Fibroblast of upper back skin (primary cell): ENCODE measurements at regions not wholly inside any gene's neighbourhood (a gene's known extent, or its start where the extent isn't known, plus 50 kb on each side); places are given as distances from the start of the nearest gene placed in this dataset.
"Not testable (repeated sequence)": the region's sequence is repeated elsewhere in the genome, so short reads cannot be mapped to it uniquely, and the experiment has no call there.

Experiments
- DNase-seq: peaks from one replicate; pipeline ENCODE4 v3.0.0-alpha.2; 2013

GRCh38 chr14:89697281-89698060, 257.1 kb downstream of the EFCAB11 start:
- no peak for DNase-seq

GRCh38 chr14:89695846-89696245, 258.7 kb downstream of the EFCAB11 start:
- DNase-seq = no peak

GRCh38 chr14:89690139-89690538, 264.4 kb downstream of the EFCAB11 start:
- DNase-seq = no peak

DNA sequence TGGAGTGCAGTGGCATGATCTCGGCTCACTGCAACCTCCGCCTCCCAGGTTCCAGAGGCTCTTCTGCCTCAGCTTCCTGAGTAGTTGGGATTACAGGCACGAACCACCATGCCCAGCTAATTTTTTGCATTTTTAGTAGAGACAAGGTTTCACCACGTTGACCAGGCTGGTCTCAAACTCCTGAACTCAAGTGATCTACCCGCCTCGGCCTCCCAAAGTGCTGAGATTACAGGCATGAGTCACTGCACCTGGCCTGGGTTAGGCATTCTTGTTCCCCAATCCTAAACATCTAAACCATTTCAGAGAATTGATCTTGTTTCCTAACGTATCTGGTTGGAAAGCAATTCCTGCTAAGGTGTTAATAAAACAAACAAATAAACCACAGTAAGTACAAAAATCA, 264.8 kb downstream of the EFCAB11 start:
- DNase-seq = not testable (repeated sequence)

DNA sequence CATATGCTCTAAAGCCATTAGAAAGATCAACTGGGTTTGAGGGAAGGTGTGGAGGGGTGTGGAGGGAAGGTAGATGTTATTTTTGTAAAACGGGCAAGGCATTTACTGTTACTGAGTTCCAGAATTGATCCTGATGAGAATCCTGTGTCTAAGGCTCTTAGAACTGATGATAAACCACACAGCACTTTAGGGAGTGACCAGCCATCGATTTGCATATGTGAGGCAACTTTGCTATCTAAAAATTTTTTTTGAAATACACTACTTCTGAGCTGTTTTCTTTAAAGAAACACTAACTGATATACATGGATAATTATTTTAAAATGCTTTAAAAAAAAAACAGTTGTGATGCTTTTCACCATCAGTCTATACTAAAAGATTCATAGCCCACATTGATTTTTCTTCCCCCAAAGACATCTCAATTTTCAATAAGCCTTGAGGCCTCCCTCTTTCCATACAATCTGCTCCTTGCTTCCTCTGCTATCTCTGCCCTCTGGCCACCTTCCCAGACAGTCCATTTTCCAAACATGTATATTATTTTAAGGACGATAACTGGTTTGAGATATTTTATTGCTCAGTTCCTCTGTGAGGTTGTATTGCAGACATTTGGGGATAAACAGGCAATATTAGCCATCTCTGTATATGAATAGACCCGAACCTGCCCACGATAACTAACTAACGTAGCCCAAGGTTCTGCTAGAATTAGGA, 265.9 kb downstream of the EFCAB11 start:
- DNase-seq = no peak

DNA sequence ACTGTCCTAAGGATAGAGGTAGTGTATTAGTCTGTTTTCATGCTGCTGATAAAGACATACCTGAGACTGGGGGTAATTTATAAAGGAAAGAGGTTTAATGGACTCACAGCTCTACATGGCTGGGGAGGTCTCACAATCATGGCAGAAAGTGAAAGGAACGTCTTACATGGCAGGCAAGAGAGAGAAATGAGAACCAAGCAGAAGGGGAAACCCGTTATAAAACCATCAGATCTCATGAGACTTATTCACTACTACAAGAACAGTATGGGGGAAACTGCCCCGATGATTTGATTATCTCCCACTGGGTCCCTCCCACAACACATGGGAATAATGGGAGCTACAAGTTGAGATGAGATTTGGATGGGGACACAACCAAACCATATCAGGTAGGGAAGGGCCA, 267.4 kb downstream of the EFCAB11 start:
- not testable (repeated sequence) for DNase-seq

GRCh38 chr14:89684139-89684538, 267.1 kb upstream of the FOXN3 start:
- no peak for DNase-seq

DNA sequence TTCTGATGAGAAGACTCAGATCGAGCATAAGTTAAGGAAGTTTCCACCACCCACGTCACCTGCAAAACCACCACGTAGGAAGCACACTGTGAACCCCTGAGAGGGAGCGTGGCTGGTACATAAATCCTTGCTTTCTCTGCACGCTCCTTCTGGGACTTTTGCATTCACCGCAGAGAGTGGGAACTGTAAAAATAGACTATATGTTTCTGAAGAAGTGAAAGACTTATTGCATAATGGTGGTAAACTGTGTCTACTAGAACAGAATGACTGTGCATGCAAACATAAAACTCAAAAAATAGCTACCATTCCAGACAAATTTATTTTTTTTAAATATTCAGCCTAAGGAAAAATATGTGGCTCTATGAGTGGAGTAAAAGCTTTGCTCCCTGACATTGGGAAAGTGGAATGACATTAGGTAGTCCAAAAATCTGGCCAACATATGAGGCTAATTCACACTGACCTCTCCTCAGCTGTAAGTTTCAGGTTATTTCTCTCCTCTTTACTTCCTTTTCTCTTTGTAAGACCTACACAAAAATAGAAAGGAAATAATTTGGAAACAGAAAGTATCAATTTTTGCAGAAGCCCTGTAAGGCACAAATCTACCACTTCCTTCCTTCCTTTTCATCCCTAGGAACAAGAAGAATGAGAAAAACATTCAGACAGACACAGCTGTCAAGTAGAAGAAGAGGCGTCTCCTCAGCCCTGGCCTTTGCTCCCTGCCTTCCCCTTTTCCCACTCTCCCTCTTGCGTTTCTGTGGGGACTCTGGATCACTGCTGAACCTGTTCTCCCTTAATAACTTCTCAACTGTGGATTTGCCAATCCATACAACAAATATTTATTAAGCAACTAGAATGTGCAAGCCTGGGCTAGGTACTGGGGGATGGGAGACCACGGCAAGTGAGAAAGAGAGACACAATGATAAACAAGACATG, 264.3 kb upstream of the FOXN3 start:
- DNase-seq = no peak

DNA sequence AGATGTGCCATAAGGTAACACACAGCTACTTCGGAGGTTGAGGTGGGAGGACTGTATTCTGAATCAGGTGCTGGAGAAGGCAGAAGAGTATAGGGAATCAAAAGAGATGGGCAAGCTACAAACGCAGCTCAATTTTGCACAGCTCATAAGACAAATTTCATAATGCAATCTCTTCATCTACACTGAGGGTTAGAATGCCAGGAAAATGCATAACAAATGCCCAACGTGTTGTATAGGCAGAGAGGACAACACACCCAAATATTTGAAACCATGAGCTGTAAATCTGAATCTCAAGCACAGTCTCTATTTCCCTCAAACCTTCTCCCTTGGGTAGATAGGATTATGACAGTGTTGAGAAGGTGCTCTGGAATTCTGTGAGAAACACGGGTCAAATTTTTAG, 263.1 kb upstream of the FOXN3 start:
- no peak for DNase-seq

DNA sequence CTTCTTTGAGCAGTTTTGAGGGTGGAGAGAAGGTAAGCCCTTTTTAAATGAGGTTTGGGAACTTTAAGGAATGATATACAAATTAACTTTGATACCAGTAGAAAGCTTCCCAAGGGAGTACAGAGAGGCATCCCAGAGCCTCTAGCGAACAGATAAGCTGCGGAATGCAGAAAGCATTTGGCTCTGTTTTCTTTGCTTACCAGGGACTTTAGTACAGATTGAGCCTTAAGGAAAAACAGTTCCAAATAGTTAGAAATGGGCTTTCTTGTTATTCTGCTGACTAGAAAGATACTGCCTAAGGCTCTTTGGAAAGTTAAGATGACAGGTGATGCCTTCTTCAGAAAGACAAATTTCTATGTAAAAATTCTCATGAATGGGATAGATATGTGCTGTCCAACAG, 261.7 kb upstream of the FOXN3 start:
- DNase-seq = no peak

- no peak for DNase-seq
Observed at GRCh38 chr14:89675590-89675989, 258.6 kb upstream of the FOXN3 start.

DNA sequence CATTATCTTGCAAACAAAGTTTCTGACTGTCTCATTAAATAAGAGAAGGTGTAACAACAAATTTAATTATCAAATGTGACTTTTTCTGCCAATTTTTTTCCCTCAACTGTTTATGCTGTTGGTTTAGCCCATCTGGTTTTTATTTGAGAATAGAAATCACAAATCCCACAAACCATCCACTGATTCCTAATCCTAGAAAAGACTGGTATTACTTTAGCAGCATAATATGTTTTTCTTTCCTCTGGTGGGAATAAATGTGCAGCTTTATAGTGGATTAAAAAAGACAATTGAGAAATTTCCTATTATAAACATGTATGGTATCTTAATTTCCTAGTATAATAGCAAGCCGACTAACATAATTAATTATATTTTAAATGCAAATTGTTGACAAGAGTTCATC, 257.9 kb upstream of the FOXN3 start:
- peak; percentile 50 for DNase-seq

DNA sequence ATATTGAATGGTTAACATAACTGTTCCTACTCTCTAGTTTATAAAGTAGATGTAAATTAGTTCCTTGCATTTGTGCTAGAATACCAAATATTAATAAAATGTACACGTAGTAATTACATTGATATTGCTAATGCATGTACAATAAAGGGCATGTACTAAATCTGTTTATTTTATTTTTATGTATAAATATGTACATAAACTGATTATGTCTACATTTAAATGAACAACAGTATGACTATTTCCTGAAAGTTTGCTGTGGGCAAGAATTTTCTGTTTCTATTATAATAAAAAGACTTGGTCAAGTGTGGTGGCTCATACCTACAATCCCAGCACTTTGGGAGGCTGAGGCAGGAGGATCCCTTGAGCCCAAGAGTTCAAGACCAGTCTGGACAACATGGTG, 257.2 kb upstream of the FOXN3 start:
- DNase-seq = no peak

DNA sequence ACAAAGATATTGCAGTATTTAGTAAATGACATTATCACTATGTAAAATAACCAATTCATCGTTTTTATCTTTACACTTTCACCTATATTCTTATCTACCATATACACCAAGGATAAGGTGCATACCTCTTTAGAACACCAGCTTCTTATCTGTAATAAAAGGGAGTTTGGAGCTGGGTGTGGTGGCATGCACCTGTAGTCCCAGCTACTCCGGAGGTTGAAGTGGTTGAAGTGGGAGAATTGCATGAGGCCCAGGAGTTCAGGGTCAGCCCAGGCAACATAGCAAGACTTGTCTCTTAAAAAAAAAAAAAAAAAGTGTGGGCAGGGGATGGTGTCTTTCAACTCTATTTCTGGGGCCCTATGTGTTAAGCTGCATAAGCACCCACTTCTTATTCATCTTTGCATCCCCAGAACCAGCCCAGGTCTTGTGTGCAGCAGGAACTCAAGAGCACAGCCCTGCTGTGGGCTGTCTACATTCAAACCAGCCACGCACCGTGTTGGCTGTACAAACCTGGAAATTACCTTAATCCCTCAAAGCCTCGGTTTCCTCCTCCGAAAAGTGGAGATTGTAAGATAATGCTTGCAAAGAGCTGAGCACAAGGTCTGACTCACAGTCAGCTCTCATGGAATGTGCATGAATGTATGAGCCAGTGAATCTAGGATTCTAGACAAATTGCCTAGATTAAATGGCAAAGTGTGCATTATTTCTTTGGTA, 256.6 kb upstream of the FOXN3 start:
- DNase-seq = peak; percentile 61

DNA sequence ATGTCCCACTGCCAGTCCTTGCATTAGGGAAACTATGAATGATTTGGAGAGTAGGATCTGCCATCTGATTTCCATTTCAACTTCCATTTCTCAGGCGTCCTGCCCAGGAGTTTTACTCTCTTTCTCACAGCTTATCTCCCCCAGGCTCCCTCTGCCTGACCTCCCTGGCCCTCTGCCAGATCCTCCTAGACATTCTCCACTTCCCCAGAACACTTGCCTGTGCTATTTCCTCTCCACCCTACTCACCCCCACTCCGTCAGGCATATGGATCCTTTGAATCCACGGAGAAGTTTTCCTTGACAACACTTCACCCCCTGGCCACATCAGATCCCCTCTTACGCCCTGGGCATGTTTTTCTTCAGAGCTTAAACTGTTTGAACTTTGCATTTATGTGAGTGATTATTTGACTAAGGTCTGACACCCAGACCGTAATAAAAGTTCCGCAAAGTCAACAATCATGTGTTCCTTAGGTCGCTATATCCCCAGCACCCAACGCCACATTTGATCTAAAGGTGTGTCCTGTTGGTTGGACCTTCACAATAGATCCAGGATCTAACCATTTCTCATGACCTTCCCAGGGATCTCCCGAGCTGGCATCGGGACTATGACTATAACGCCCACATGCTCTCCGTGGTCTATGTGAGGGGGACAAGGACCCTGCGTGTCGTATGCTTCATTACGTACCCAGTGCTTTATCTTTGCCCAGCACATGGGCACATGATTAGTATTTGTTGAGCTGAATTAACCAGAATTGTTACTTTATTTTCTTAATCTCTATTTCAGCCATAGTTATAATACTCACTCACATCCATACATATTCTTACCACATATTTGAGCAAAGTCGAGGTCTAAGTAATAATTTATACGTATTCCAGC, 255.8 kb upstream of the FOXN3 start:
- peak; percentile 50 for DNase-seq

GRCh38 chr14:89669193-89669592, 252.2 kb upstream of the FOXN3 start:
- DNase-seq = no peak

GRCh38 chr14:89667983-89668382, 250.9 kb upstream of the FOXN3 start:
- peak; percentile 86 for DNase-seq

DNA sequence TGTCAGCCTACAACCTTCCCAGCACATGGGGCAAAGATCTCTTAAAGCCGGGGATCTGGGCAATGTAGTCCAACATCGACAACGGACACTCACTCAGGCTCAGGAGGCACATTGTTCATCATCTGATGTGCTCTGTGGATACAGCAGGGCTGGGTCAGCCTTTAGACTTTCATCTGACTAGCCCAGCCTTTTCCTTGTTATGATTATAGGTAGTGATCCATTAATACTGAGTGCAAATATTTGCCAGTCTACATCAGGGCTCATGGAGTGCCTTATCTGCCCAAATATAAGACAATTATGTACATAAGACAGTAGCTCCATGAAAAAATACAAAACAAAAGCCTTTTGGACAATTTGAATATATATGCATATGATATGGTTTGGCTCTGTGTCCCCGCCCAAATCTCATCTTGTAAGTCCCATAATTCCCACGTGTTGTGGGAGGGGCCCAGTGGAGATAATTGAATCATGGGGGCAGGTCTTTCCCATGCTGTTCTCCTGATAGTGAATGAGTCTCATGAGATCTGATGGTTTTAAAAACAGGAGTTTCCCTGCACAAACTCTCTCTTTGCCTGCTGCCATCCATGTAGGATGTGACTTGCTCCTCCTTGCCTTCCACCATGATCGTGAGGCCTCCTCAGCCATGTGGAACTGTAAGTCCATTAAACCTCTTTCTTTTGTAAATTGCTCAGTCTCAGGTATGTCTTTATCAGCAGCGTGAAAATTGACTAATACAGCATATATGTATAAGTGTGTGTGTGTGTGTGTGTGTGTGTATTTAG, 248.5 kb upstream of the FOXN3 start:
- not testable (repeated sequence) for DNase-seq

GRCh38 chr14:89661392-89661791, 244.4 kb upstream of the FOXN3 start:
- DNase-seq = no peak

DNA sequence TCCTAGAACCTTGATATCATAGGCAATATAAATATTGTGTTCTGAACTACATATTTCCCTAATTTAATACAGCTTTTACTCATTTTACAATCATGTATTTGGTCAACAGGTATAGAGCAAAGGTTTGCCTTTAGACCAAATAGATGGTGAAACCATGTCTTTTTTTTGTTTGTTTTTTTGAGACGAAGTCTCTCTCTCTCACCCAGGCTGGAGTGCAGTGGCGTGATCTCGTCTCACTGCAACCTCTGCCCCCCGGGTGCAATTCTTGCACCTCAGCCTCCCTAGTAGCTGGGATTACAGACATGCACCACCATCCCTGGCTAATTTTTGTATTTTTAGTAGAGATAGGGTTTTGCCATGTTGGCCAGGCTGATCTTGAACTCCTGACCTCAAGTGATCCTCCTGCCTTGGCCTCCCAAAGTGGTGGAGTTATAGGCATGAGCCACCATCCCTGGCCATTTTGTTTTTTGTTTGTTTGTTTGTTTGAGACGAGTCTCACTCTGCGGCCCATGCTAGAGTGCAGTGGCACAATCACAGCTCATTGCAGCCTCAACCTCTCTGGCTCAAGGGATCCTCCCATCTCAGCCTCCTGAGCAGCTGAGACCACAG, 243.7 kb upstream of the FOXN3 start:
- not testable (repeated sequence) for DNase-seq
